T-cell (primary cell): ENCODE measurements at regions not wholly inside any gene's neighbourhood (a gene's known extent, or its start where the extent isn't known, plus 50 kb on each side); places are given as distances from the start of the nearest gene placed in this dataset.

Experiments
- ATAC-seq, 4 experiments: fragments of 200-7000 bp in 3 of 4; fragments of 150-1000 bp in 1 of 4; cut with Tn5 transposase; replicated peaks in 1 of 4; 1 replicate in 3 of 4; 2 replicates in 1 of 4; pipeline ENCODE4 v1.10.0; 2021; ENCODE audit warnings: moderate library complexity in 3 of 4, mild to moderate bottlenecking in 2 of 4, moderate number of reproducible peaks in 1 of 4
- CTCF ChIA-PET, 2 donors: fragments of 300-600 bp; sonication (Branson Sonifier 250); formaldehyde crosslinking; loops; one replicate each; lab custom pipeline; 2022; ENCODE audit warnings: antibody characterized with exemption in 2 of 2; lab: Charles Lee
- POLR2A ChIA-PET, 2 donors: fragments of 300-600 bp; sonication (Branson Sonifier 250); formaldehyde crosslinking; loops; one replicate each; lab custom pipeline; 2022; ENCODE audit warnings: antibody characterized with exemption in 2 of 2; lab: Charles Lee
- DNase-seq, 35 experiments: peaks; one replicate each; pipeline versions ENCODE4 v3.0.0 to v3.0.0-alpha.2; 2013 to 2023
- H3K27ac ChIP-seq: one replicate; pipeline ENCODE4 v1.5.1; 2013; ENCODE audit warnings: low read length
- H3K27me3 ChIP-seq, 2 experiments: replicated peaks in 1 of 2; 1 replicate in 1 of 2; 2 replicates in 1 of 2; pipeline versions ENCODE4 v1.6.1 to v1.7.0; 2013; ENCODE audit warnings: low read length in 1 of 2, mixed read lengths in 1 of 2; ENCODE audit not compliant: control insufficient read depth in 2 of 2, insufficient read depth in 2 of 2; ENCODE audit errors: extremely low read depth in 1 of 2
- H3K36me3 ChIP-seq, 2 donors: 1 replicate in 1 of 2; 2 replicates in 1 of 2; pipeline versions ENCODE4 v1.6.1 to v1.7.0; 2013; ENCODE audit warnings: low read length in 1 of 2; ENCODE audit not compliant: control insufficient read depth in 2 of 2, insufficient read depth in 1 of 2; ENCODE audit errors: extremely low read depth in 1 of 2
- H3K4me1 ChIP-seq, 2 experiments: 1 replicate in 1 of 2; 2 replicates in 1 of 2; pipeline versions ENCODE4 v1.6.1 to v1.7.0; 2013; ENCODE audit warnings: low read length in 2 of 2, mixed read lengths in 1 of 2; ENCODE audit not compliant: insufficient read depth in 2 of 2, control insufficient read depth in 1 of 2; ENCODE audit errors: extremely low read depth in 1 of 2
- H3K4me3 ChIP-seq, 2 donors: 1 replicate in 1 of 2; 2 replicates in 1 of 2; pipeline versions ENCODE4 v1.5.1 to v1.7.0; 2013; ENCODE audit warnings: mild to moderate bottlenecking in 2 of 2, low read length in 1 of 2, moderate library complexity in 1 of 2; ENCODE audit not compliant: control insufficient read depth in 1 of 2; ENCODE audit errors: extremely low read depth in 1 of 2
- H3K9me3 ChIP-seq: 2 replicates; pipeline ENCODE4 v1.7.0; 2013
- H3K27ac Mint-ChIP-seq, 2 donors: one replicate each; pipeline ENCODE4 v1.8.0; 2020 to 2021; ENCODE audit warnings: mild to moderate bottlenecking in 2 of 2, mixed read lengths in 2 of 2
- H3K27me3 Mint-ChIP-seq, 2 donors: one replicate each; pipeline ENCODE4 v1.8.0; 2021 to 2022; ENCODE audit warnings: mixed read lengths in 2 of 2
- H3K36me3 Mint-ChIP-seq: one replicate; pipeline ENCODE4 v1.8.0; 2021; ENCODE audit warnings: mixed read lengths
- H3K4me1 Mint-ChIP-seq, 3 donors: one replicate each; pipeline ENCODE4 v1.8.0; 2020 to 2022; ENCODE audit warnings: mixed read lengths in 3 of 3, mild to moderate bottlenecking in 1 of 3
- H3K4me3 Mint-ChIP-seq, 3 donors: one replicate each; pipeline ENCODE4 v1.8.0; 2020 to 2022; ENCODE audit warnings: mild to moderate bottlenecking in 3 of 3, mixed read lengths in 3 of 3, moderate library complexity in 3 of 3
- H3K9me3 Mint-ChIP-seq, 3 donors: one replicate each; pipeline ENCODE4 v1.8.0; 2020 to 2022; ENCODE audit warnings: mixed read lengths in 3 of 3
- WGBS: methylation state at CpG from one replicate; pipeline ENCODE4 v1.1.5; 2013; ENCODE audit warnings: missing lambda C conversion rate; ENCODE audit not compliant: insufficient coverage; 5-methylcytosine and 5-hydroxymethylcytosine counted together

DNA sequence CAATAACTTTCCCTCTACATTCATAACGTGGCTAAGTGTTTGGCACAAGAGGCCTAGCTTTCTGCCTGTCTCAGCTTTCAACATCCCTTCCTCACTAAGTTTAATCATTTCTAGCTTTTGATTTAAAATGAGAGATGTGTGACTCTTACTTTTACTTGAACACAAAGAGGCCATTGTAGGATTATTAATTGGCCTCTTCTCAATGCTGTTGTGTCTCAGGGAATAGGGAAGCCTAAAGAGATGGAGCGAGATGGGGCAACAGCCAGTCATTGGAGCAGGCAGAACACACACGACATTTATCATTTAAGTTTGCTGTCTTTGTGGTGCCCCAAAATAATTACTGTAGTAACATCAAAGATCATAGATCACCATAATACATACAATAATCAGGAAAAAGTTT, 167.1 kb upstream of the TRIM24 start:
- H3K27ac Mint-ChIP-seq: no peak overlapping the region
- no peak overlapping the region for H3K4me3 Mint-ChIP-seq
- no peak for ATAC-seq
- CTCF ChIA-PET: interaction anchor here in 1 of 2 donors (0.6 kb wide), 1 partner anchor 32 kb away, joined by 6 read pairs; no protein-coding TSS in a partner anchor
- POLR2A ChIA-PET: interaction anchor here in 1 of 2 donors (0.6 kb wide), 1 partner anchor 187 kb away, joined by 3 read pairs; no protein-coding TSS in a partner anchor
- no peaks in the 10 kb centered on the region for H3K27me3 ChIP-seq
- H3K9me3 Mint-ChIP-seq: peaks cover 5 to 13% (median 9%) of the 10 kb centered on the region in 3 donors
- DNase-seq: no peak
- no peaks in the 10 kb centered on the region for H3K36me3 Mint-ChIP-seq
- no peaks in the 10 kb centered on the region for H3K27me3 Mint-ChIP-seq
- no peak overlapping the region for H3K4me3 ChIP-seq
- peaks cover 0 to 2% (median 0%) of the 10 kb centered on the region in 3 donors for H3K4me1 Mint-ChIP-seq
- H3K27ac ChIP-seq: no peak overlapping the region
- no peaks in the 10 kb centered on the region for H3K36me3 ChIP-seq
- no CpG with 5 or more reads among the region's 3 CpGs for WGBS
- no peaks in the 10 kb centered on the region for H3K4me1 ChIP-seq
- H3K9me3 ChIP-seq: no peaks in the 10 kb centered on the region

DNA sequence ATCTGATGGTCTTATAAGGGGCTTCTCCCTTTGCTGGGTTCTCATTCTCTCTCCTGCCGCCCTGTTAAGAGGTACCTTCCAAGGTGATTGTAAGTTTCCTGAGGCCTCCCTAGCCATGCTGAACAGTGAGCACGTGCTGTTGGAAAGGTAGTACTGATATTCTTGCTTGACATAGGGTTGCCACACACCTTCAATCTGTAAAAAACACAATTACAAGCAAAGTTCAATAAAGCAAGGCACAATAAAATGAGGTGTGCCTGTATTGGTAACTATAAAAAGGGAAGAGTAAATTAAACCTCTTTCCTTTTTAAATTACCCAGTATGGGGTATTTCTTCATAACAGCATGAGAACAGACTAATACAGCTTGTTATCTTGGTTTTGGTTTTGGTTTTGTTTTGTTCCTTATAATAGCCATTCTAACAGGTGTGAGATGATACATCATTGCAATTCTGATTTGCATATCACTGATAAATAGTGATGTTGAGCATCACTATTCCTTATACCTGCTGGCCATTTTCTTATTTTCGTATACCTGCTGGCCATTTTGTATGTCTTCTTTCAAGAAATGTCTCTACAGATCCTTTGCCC, 164.9 kb upstream of the TRIM24 start:
- DNase-seq (no peak), ATAC-seq (no peak)
- no peak overlapping the region for H3K27ac Mint-ChIP-seq
- 67% methylated on average over 1 of the region's 3 CpGs for WGBS
- Histone ChIP-seq H3K9me3 (no peaks in the 10 kb centered on the region), H3K27ac (no peak overlapping the region), H3K36me3 (no peaks in the 10 kb centered on the region), H3K27me3 (no peaks in the 10 kb centered on the region), H3K4me3 (no peak overlapping the region), H3K4me1 (no peaks in the 10 kb centered on the region)
- peaks cover 0 to 2% (median 0%) of the 10 kb centered on the region in 3 donors for H3K4me1 Mint-ChIP-seq
- H3K27me3 Mint-ChIP-seq: no peaks in the 10 kb centered on the region
- H3K4me3 Mint-ChIP-seq: no peak overlapping the region
- H3K36me3 Mint-ChIP-seq: no peaks in the 10 kb centered on the region
- peaks cover 1 to 6% (median 5%) of the 10 kb centered on the region in 3 donors for H3K9me3 Mint-ChIP-seq
- ChIA-PET POLR2A (no interaction called here), CTCF (no interaction called here)

DNA sequence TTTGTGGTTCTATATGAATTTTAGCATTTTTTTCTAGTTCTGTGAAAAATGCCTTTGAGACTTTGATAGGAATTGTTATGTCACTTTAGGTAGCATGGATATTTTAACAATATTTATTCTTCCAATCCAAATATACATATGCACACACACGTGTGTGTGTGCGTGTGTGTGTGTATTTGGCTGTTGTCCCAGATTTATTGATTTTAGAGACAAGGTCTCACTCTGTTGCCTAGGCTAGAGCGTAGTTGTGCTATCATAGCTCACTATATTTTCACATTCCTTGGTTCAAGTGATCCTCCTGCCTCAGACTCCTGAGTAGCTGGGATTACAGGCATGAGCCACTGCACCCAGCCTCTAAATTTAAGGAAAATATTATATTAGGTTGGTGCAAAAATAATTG, 162.5 kb upstream of the TRIM24 start:
- ATAC-seq (no peak), DNase-seq (no peak)
- ChIA-PET CTCF (no interaction called here), POLR2A (interaction anchor here in 1 of 2 donors (0.5 kb wide), 1 partner anchor 55 kb away, joined by 5 read pairs; no protein-coding TSS in a partner anchor)
- Mint-ChIP-seq H3K4me1 (peaks cover 0 to 2% (median 0%) of the 10 kb centered on the region in 3 donors), H3K27ac (no peak overlapping the region), H3K27me3 (no peaks in the 10 kb centered on the region), H3K9me3 (no peaks in the 10 kb centered on the region), H3K4me3 (no peak overlapping the region), H3K36me3 (no peaks in the 10 kb centered on the region)
- Histone ChIP-seq H3K27ac (no peak overlapping the region), H3K9me3 (no peaks in the 10 kb centered on the region), H3K27me3 (no peaks in the 10 kb centered on the region), H3K4me1 (no peaks in the 10 kb centered on the region), H3K4me3 (no peak overlapping the region), H3K36me3 (no peaks in the 10 kb centered on the region)
- no CpG with 5 or more reads among the region's 3 CpGs for WGBS

DNA sequence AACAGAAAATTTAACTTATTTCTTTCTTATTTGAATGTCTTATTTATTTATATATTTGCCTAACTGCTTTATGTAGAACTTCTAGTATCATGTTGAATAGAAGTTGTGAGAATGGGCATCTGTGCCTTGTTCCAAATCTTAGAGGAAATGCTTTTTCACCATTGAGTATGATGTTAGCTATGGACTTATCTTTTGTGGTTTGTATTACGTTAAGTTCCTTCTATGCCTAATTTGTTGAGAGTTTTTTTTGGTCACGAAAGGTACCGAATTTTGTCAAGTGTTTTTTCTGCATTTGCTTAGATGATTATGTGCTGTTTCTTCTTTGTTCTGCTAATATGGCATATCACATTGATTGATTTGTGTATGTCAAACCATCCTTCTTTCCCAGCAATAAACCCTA, 161.0 kb upstream of the TRIM24 start:
- ChIA-PET CTCF (no interaction called here), POLR2A (no interaction called here)
- Histone ChIP-seq H3K4me1 (no peaks in the 10 kb centered on the region), H3K4me3 (no peak overlapping the region), H3K36me3 (no peaks in the 10 kb centered on the region), H3K27ac (no peak overlapping the region), H3K27me3 (no peaks in the 10 kb centered on the region), H3K9me3 (no peaks in the 10 kb centered on the region)
- no peak for DNase-seq
- Mint-ChIP-seq H3K27ac (no peak overlapping the region), H3K27me3 (no peaks in the 10 kb centered on the region), H3K9me3 (no peaks in the 10 kb centered on the region), H3K36me3 (no peaks in the 10 kb centered on the region), H3K4me1 (peaks cover 0 to 2% (median 0%) of the 10 kb centered on the region in 3 donors), H3K4me3 (no peak overlapping the region)
- WGBS: no CpG with 5 or more reads among the region's 3 CpGs
- ATAC-seq: no peak

DNA sequence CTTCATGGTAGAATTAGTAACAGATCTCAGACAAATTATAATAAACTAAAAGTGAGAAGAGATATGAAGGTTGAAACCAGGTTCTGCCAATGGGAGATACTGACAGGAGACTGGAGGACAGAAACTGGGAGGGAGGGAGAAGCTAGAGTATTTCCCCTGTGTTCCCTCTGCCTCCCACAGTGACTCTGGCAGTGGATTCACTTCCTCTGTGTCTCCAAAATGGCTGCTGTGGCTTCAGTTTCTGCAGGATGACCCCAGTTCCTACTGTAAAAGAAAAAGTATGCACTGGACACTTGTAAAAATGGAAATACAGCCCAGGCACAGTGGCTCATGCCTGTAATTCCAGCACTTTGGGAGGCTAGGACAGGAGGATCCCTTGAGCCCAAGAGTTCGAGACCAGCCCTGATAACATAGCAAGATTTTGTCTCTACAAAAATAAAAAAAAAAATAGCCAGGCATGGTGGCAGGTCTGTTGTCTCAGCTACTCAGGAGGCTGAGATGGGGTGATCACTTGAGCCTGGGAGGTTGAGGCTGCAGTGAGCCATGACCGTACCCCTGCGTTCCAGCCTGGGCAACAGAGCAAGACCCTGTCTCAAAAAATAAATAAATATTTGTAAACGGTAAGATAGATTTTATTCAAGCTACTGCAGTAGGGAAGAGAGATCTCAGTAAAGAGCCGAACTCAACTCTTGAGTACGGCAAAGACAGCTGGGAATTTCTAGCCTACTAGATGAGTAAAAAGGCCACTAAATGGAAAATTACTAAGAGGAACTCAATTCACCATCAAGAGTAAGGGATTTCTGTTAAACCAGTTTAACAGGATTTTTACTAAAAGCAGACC, 156.6 kb upstream of the TRIM24 start:
- Histone ChIP-seq H3K27me3 (peaks cover 0 to 1% of the 10 kb centered on the region in 2 experiments), H3K9me3 (no peaks in the 10 kb centered on the region), H3K36me3 (no peaks in the 10 kb centered on the region), H3K4me1 (no peaks in the 10 kb centered on the region), H3K4me3 (no peak overlapping the region), H3K27ac (no peak overlapping the region)
- CTCF ChIA-PET: no interaction called here
- Mint-ChIP-seq H3K36me3 (no peaks in the 10 kb centered on the region), H3K27me3 (no peaks in the 10 kb centered on the region), H3K27ac (no peak overlapping the region), H3K4me3 (no peak overlapping the region), H3K9me3 (no peaks in the 10 kb centered on the region), H3K4me1 (no peaks in the 10 kb centered on the region)
- POLR2A ChIA-PET: no interaction called here
- DNase-seq (no peak), ATAC-seq (no peak)
- WGBS: 100% methylated on average over 1 of the region's 6 CpGs

DNA sequence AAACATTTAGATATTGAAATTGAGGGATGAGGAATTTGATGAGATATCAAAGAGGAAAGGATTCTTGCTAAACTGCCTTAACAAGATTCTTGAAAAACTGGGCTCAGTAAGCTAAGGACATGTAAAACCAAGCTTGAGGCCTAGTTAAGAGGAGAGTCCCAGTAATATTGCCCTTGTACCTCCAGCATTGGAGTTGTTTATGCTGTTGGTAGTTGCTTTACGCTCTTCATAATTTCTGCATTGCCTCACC, 156.1 kb upstream of the TRIM24 start:
- DNase-seq: no peak
- Histone ChIP-seq H3K36me3 (no peaks in the 10 kb centered on the region), H3K27ac (no peak overlapping the region), H3K9me3 (no peaks in the 10 kb centered on the region), H3K27me3 (peaks cover 0 to 4% of the 10 kb centered on the region in 2 experiments), H3K4me3 (no peak overlapping the region), H3K4me1 (no peaks in the 10 kb centered on the region)
- H3K4me1 Mint-ChIP-seq: no peaks in the 10 kb centered on the region
- no peak overlapping the region for H3K4me3 Mint-ChIP-seq
- H3K9me3 Mint-ChIP-seq: no peaks in the 10 kb centered on the region
- ChIA-PET POLR2A (no interaction called here), CTCF (no interaction called here)
- no peak overlapping the region for H3K27ac Mint-ChIP-seq
- no peaks in the 10 kb centered on the region for H3K36me3 Mint-ChIP-seq
- no peaks in the 10 kb centered on the region for H3K27me3 Mint-ChIP-seq
- no CpG with 5 or more reads among the region's 1 CpG for whole genome bisulfite sequencing
- no peak for ATAC-seq
